ENCODE measurements at regions not wholly inside any gene's neighbourhood (a gene's known extent, or its start where the extent isn't known, plus 50 kb on each side); places are given as distances from the start of the nearest gene placed in this dataset.
"Not testable (repeated sequence)": the region's sequence is repeated elsewhere in the genome, so short reads cannot be mapped to it uniquely, and the experiment has no call there.

GRCh38 chr2:366706-367105, 78.8 kb upstream of the ALKAL2 start:
- Mint-ChIP-seq H3K27me3 (peaks cover 16% of the 10 kb centered on the region), H3K9me3 (peaks cover 5% of the 10 kb centered on the region), H3K27ac (no peak overlapping the region), H3K36me3 (no peaks in the 10 kb centered on the region), H3K4me1 (no peaks in the 10 kb centered on the region), H3K4me3 (no peak overlapping the region)
- no peak for ATAC-seq

- Mint-ChIP-seq H3K4me1 (no peaks in the 10 kb centered on the region), H3K27me3 (peaks cover 12% of the 10 kb centered on the region), H3K27ac (no peak overlapping the region), H3K36me3 (no peaks in the 10 kb centered on the region), H3K9me3 (peaks cover 5% of the 10 kb centered on the region), H3K4me3 (no peak overlapping the region)
- no peak for ATAC-seq
These were observed 77.7 kb upstream of the ALKAL2 start for GRCh38 chr2:365367-366275.

GRCh38 chr2:363824-364470, 76.1 kb upstream of the ALKAL2 start:
- H3K9me3 Mint-ChIP-seq, result peaks cover 5% of the 10 kb centered on the region
- ATAC-seq, result no peak
- H3K36me3 Mint-ChIP-seq, result no peaks in the 10 kb centered on the region
- no peak overlapping the region for H3K4me3 Mint-ChIP-seq
- no peaks in the 10 kb centered on the region for H3K4me1 Mint-ChIP-seq
- peaks cover 17% of the 10 kb centered on the region for H3K27me3 Mint-ChIP-seq
- no peak overlapping the region for H3K27ac Mint-ChIP-seq

GRCh38 chr2:362924-363323, 75.0 kb upstream of the ALKAL2 start:
- Mint-ChIP-seq H3K4me1 (no peaks in the 10 kb centered on the region), H3K4me3 (no peak overlapping the region), H3K27me3 (peaks cover 20% of the 10 kb centered on the region), H3K36me3 (no peaks in the 10 kb centered on the region), H3K9me3 (peaks cover 5% of the 10 kb centered on the region), H3K27ac (no peak overlapping the region)
- ATAC-seq, result no peak

- no peak for ATAC-seq
- no peaks in the 10 kb centered on the region for H3K36me3 Mint-ChIP-seq
These were observed 72.2 kb upstream of the ALKAL2 start for GRCh38 chr2:360124-360523.

GRCh38 chr2:359047-359446, 71.2 kb upstream of the ALKAL2 start:
- Mint-ChIP-seq H3K4me3 (no peak overlapping the region), H3K4me1 (no peaks in the 10 kb centered on the region), H3K9me3 (peaks cover 3% of the 10 kb centered on the region), H3K27me3 (peaks cover 25% of the 10 kb centered on the region), H3K36me3 (no peaks in the 10 kb centered on the region), H3K27ac (no peak overlapping the region)
- no peak for ATAC-seq

More at GRCh38 chr2:360124-360523, 72.2 kb upstream of the ALKAL2 start:
- peaks cover 5% of the 10 kb centered on the region for H3K9me3 Mint-ChIP-seq
- no peaks in the 10 kb centered on the region for H3K4me1 Mint-ChIP-seq
- peaks cover 19% of the 10 kb centered on the region for H3K27me3 Mint-ChIP-seq
- H3K4me3 Mint-ChIP-seq, result no peak overlapping the region
- H3K27ac Mint-ChIP-seq, result no peak overlapping the region

GRCh38 chr2:357811-358210, 69.9 kb upstream of the ALKAL2 start:
- H3K27ac Mint-ChIP-seq, result no peak overlapping the region
- H3K4me1 Mint-ChIP-seq, result no peaks in the 10 kb centered on the region
- no peak for ATAC-seq
- H3K27me3 Mint-ChIP-seq, result peaks cover 26% of the 10 kb centered on the region
- no peaks in the 10 kb centered on the region for H3K9me3 Mint-ChIP-seq
- no peak overlapping the region for H3K4me3 Mint-ChIP-seq
- no peaks in the 10 kb centered on the region for H3K36me3 Mint-ChIP-seq

- H3K27me3 Mint-ChIP-seq, result peaks cover 26% of the 10 kb centered on the region
- H3K27ac Mint-ChIP-seq, ATAC-seq, H3K36me3 Mint-ChIP-seq, H3K9me3 Mint-ChIP-seq, H3K4me1 Mint-ChIP-seq, H3K4me3 Mint-ChIP-seq: not testable (repeated sequence)
These were observed 68.4 kb upstream of the ALKAL2 start for GRCh38 chr2:356304-356703.

- H3K27ac Mint-ChIP-seq, result no peak overlapping the region
- no peaks in the 10 kb centered on the region for H3K9me3 Mint-ChIP-seq
- H3K4me1 Mint-ChIP-seq, result no peaks in the 10 kb centered on the region
- H3K4me3 Mint-ChIP-seq, result no peak overlapping the region
- H3K36me3 Mint-ChIP-seq, result no peaks in the 10 kb centered on the region
- no peak for ATAC-seq
- H3K27me3 Mint-ChIP-seq, result peaks cover 26% of the 10 kb centered on the region
These were observed 67.9 kb upstream of the ALKAL2 start for GRCh38 chr2:355773-356172.

- Mint-ChIP-seq H3K4me3 (no peak overlapping the region), H3K27me3 (peaks cover 24% of the 10 kb centered on the region), H3K9me3 (no peaks in the 10 kb centered on the region), H3K36me3 (no peaks in the 10 kb centered on the region), H3K27ac (no peak overlapping the region), H3K4me1 (peaks cover 7% of the 10 kb centered on the region)
- ATAC-seq, result no peak
These were observed 64.8 kb upstream of the ALKAL2 start for GRCh38 chr2:352696-353095.

GRCh38 chr2:349390-349789, 61.5 kb upstream of the ALKAL2 start:
- Mint-ChIP-seq H3K27ac (no peak overlapping the region), H3K36me3 (no peaks in the 10 kb centered on the region), H3K4me3 (no peak overlapping the region), H3K9me3 (no peaks in the 10 kb centered on the region), H3K4me1 (peaks cover 7% of the 10 kb centered on the region), H3K27me3 (peaks cover 14% of the 10 kb centered on the region)
- ATAC-seq, result no peak

GRCh38 chr2:348361-348916, 60.5 kb upstream of the ALKAL2 start:
- Mint-ChIP-seq H3K36me3 (no peaks in the 10 kb centered on the region), H3K4me1 (peaks cover 8% of the 10 kb centered on the region), H3K9me3 (no peaks in the 10 kb centered on the region), H3K27me3 (peaks cover 9% of the 10 kb centered on the region), H3K4me3 (no peak overlapping the region), H3K27ac (no peak overlapping the region)
- no peak for ATAC-seq

- Mint-ChIP-seq H3K9me3 (no peaks in the 10 kb centered on the region), H3K4me3 (no peak overlapping the region), H3K36me3 (no peaks in the 10 kb centered on the region), H3K27ac (no peak overlapping the region), H3K4me1 (peaks cover 19% of the 10 kb centered on the region), H3K27me3 (peaks cover 29% of the 10 kb centered on the region)
- ATAC-seq, result no peak
These were observed 56.9 kb upstream of the ALKAL2 start for GRCh38 chr2:344811-345210.

- Mint-ChIP-seq H3K27me3 (peaks cover 35% of the 10 kb centered on the region), H3K27ac (no peak overlapping the region), H3K36me3 (no peaks in the 10 kb centered on the region), H3K4me1 (peaks cover 18% of the 10 kb centered on the region), H3K9me3 (peaks cover 10% of the 10 kb centered on the region), H3K4me3 (no peak overlapping the region)
- peak; percentile 66 for ATAC-seq
These were observed 55.5 kb upstream of the ALKAL2 start for GRCh38 chr2:343355-343754.

GRCh38 chr2:341912-342311, 54.0 kb upstream of the ALKAL2 start:
- Mint-ChIP-seq H3K4me3 (no peak overlapping the region), H3K36me3 (peaks cover 6% of the 10 kb centered on the region), H3K9me3 (peaks cover 20% of the 10 kb centered on the region), H3K4me1 (peaks cover 18% of the 10 kb centered on the region), H3K27ac (no peak overlapping the region), H3K27me3 (peaks cover 26% of the 10 kb centered on the region)
- ATAC-seq, result no peak
